Tibial nerve (tissue), 4 donors: ENCODE measurements at regions not wholly inside any gene's neighbourhood (a gene's known extent, or its start where the extent isn't known, plus 50 kb on each side); places are given as distances from the start of the nearest gene placed in this dataset.

Experiments
- DNase-seq, 2 donors: peaks; one replicate each; pipeline ENCODE4 v3.0.0-alpha.2; 2019; ENCODE audit warnings: low spot score in 2 of 2
- H3K27ac ChIP-seq, 4 donors: fragments of 200-600 bp; sonication (generic) in 3 of 4; one replicate each; pipeline ENCODE4 v1.5.1; 2017 to 2019; ENCODE audit warnings: mild to moderate bottlenecking in 1 of 4
- H3K27me3 ChIP-seq, 2 donors: fragments of 200-600 bp; sonication (generic) in 1 of 2; one replicate each; pipeline versions ENCODE4 v1.5.1 to v1.6.0; 2017 to 2019
- H3K36me3 ChIP-seq, 3 donors: fragments of 200-600 bp; sonication (generic); one replicate each; pipeline ENCODE4 v1.5.1; 2018 to 2019
- H3K4me1 ChIP-seq, 4 donors: fragments of 200-600 bp; sonication (generic) in 3 of 4; one replicate each; pipeline ENCODE4 v1.5.1; 2017 to 2019
- H3K4me3 ChIP-seq, 4 donors: fragments of 200-600 bp; sonication (generic) in 3 of 4; one replicate each; pipeline ENCODE4 v1.5.1; 2017 to 2019; ENCODE audit warnings: mild to moderate bottlenecking in 1 of 4, moderate library complexity in 1 of 4
- H3K9me3 ChIP-seq, 4 donors: fragments of 200-600 bp; sonication (generic) in 3 of 4; one replicate each; pipeline ENCODE4 v1.5.1; 2017 to 2019
- EP300 ChIP-seq, 2 donors: sonication (generic); formaldehyde crosslinking; IDR thresholded peaks; one replicate each; pipeline ENCODE4 v1.6.1; 2017; ENCODE audit warnings: antibody characterized with exemption in 2 of 2, mild to moderate bottlenecking in 1 of 2
- POLR2A ChIP-seq, 2 donors: fragments of 450-650 bp; IDR thresholded peaks; one replicate each; pipeline ENCODE4 v1.6.1; 2017; ENCODE audit warnings: antibody characterized with exemption in 2 of 2, mild to moderate bottlenecking in 2 of 2, moderate library complexity in 2 of 2
- WGBS, 2 donors: methylation state at CpG; one replicate each; pipeline ENCODE4 v1.1.5; 2018; 5-methylcytosine and 5-hydroxymethylcytosine counted together
- TF ChIP-seq, protein P1 (sequence below), 5 experiments: fragments of 200-600 bp in 3 of 5; fragments of 450-650 bp in 2 of 5; sonication (generic) in 3 of 5; IDR thresholded peaks; one replicate each; pipeline ENCODE4 v1.5.1; 2016 to 2019; ENCODE audit warnings: antibody characterized with exemption in 5 of 5, mild to moderate bottlenecking in 3 of 5, moderate library complexity in 2 of 5

DNA sequence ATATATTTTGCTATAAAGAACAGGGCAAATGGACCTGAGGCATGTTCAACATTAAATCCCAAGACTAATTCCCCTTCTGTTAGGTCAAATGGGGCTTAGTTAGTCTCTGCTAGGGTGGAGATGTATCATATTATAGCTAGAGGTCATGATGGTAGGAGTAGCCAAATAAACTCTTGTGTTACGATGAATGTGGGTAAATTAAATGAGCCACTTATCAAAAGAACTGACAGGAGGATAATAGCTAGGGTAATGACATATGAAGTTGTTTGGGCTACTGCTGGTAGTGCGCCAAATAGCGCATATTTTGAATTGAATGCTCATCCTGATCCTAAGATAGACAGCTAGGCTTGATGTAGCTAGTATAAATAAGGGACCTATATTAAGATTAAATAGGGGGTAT lies 445.0 kb downstream of the GXYLT1 start:
- DNase-seq: no peak
- H3K27ac ChIP-seq: no peak overlapping the region
- no peaks in the 10 kb centered on the region for H3K36me3 ChIP-seq
- no peaks in the 10 kb centered on the region for H3K27me3 ChIP-seq
- no peak for TF ChIP-seq POLR2A (IDR thresholded peaks at IDR 0.05)
- TF ChIP-seq, protein P1, sequence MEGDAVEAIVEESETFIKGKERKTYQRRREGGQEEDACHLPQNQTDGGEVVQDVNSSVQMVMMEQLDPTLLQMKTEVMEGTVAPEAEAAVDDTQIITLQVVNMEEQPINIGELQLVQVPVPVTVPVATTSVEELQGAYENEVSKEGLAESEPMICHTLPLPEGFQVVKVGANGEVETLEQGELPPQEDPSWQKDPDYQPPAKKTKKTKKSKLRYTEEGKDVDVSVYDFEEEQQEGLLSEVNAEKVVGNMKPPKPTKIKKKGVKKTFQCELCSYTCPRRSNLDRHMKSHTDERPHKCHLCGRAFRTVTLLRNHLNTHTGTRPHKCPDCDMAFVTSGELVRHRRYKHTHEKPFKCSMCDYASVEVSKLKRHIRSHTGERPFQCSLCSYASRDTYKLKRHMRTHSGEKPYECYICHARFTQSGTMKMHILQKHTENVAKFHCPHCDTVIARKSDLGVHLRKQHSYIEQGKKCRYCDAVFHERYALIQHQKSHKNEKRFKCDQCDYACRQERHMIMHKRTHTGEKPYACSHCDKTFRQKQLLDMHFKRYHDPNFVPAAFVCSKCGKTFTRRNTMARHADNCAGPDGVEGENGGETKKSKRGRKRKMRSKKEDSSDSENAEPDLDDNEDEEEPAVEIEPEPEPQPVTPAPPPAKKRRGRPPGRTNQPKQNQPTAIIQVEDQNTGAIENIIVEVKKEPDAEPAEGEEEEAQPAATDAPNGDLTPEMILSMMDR (IDR thresholded peaks at IDR 0.05): no peak
- TF ChIP-seq EP300 (IDR thresholded peaks at IDR 0.05): no peak
- no peaks in the 10 kb centered on the region for H3K9me3 ChIP-seq
- WGBS, 2 donors: 84 to 86% methylated on average over 3 of the region's 3 CpGs
- no peaks in the 10 kb centered on the region for H3K4me1 ChIP-seq
- no peak overlapping the region for H3K4me3 ChIP-seq

DNA sequence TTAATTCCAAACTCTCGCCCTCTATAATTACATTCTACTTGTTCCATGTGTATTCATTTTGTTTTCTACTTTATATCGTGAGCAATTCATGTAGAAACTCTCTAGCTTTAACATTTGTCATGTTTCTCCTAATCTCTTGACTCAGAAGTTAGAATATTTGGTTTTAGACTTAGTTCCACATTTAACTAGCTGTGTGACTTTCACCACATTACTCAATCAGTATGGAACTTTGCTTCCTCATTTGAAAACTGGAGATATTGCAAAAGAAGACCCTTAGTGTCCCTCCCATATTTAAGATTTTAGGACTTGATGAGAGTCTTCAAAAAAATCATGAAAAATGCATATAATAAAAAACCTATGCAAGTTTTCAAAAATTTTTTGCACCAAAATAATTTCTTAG lies 447.5 kb downstream of the GXYLT1 start:
- no peaks in the 10 kb centered on the region for H3K9me3 ChIP-seq
- H3K36me3 ChIP-seq: no peaks in the 10 kb centered on the region
- H3K27ac ChIP-seq: no peak overlapping the region
- TF ChIP-seq, protein P1 (IDR thresholded peaks at IDR 0.05): no peak
- TF ChIP-seq EP300 (IDR thresholded peaks at IDR 0.05) (no peak), POLR2A (IDR thresholded peaks at IDR 0.05) (no peak)
- no peak overlapping the region for H3K4me3 ChIP-seq
- WGBS, 2 donors: 78 to 81% methylated on average over 2 of the region's 2 CpGs
- no peak for DNase-seq
- H3K27me3 ChIP-seq: no peaks in the 10 kb centered on the region
- no peaks in the 10 kb centered on the region for H3K4me1 ChIP-seq

DNA sequence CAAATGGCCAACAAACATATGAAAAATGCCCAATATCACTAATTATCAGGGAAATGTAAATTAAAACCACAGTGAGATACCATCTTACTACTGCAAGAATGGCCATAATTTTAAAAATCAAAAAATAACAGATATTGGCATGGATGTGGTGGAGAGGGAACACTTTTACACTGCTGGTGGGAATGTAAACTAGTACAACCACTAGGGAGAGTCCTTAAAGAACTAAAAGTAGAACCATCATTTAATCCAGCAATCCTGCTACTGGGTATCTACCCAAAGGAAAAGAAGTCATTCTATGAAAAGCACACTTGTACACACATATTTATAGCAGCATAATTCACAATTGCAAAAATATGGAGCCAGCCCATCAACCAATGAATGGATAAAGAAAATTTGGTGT lies 459.7 kb downstream of the GXYLT1 start:
- no peaks in the 10 kb centered on the region for H3K9me3 ChIP-seq
- no peak overlapping the region for H3K4me3 ChIP-seq
- no peaks in the 10 kb centered on the region for H3K4me1 ChIP-seq
- no peaks in the 10 kb centered on the region for H3K36me3 ChIP-seq
- DNase-seq: peak in 1 of 2 donors; percentile 10
- TF ChIP-seq EP300 (IDR thresholded peaks at IDR 0.05): no peak
- TF ChIP-seq, protein P1 (IDR thresholded peaks at IDR 0.05): peak in 2 of 5 experiments; percentile 33 to 43
- H3K27me3 ChIP-seq: no peaks in the 10 kb centered on the region
- no peak overlapping the region for H3K27ac ChIP-seq

DNA sequence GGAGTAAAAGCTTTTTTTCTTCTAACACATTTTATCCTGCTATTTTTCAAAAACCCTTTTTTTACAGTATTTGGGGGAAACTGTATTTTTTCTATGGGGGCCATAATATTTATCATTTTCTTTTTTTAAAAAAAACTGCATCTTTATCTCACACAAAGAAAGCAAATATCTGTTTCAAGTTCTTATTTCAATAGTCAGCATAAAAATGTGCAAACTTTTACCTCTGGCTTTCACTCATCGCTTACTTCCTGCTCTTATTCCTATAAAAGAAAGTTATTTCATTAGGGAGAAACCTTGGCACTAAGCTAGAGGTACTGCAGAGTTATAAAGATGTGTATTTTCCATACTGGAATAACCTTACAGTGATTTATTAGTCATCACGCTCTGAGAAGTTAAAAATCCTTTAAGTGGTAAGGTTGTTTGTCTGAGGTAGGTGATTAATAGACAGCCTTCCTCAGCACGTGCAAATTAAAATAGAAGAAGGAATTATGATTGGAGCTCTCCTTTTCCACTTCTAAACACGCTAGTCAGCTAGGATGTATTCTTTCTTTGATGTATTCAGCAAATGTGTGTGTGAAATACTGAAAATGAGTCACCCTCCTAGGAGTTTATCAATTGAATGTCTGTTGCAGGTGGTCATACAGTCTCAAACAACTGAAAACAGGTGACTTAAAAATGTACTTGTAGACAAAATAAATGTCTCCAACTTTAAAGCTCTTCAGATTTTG lies 461.0 kb downstream of the GXYLT1 start:
- Histone ChIP-seq H3K4me3 (no peak overlapping the region), H3K36me3 (no peaks in the 10 kb centered on the region), H3K27me3 (no peaks in the 10 kb centered on the region), H3K27ac (no peak overlapping the region), H3K9me3 (no peaks in the 10 kb centered on the region), H3K4me1 (no peaks in the 10 kb centered on the region)
- DNase-seq: no peak
- TF ChIP-seq POLR2A (IDR thresholded peaks at IDR 0.05) (no peak), EP300 (IDR thresholded peaks at IDR 0.05) (no peak)
- TF ChIP-seq, protein P1 (IDR thresholded peaks at IDR 0.05): no peak
- 58 to 71% methylated on average over 4 of the region's 4 CpGs for WGBS, 2 donors

DNA sequence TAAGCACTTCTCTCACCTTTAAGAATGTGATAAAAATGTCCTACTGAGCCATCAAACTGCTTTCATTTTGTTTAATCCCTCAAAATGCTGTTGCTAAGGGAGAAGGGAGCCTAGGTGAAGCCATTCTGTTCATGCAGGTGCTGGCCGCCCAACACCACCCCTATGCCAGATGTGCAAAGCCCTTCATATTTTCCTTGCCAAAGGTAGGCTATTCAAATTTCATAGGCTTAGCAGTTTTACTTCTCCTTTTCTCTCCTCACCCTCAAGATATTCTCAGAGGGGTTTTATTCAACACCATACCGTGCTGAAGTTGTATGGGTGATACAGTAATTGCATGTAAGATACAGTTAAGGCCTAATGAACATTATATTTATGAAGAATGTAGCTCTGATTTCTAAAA lies 461.7 kb downstream of the GXYLT1 start:
- TF ChIP-seq, protein P1 (IDR thresholded peaks at IDR 0.05): no peak
- TF ChIP-seq POLR2A (IDR thresholded peaks at IDR 0.05): no peak
- TF ChIP-seq EP300 (IDR thresholded peaks at IDR 0.05): no peak
- Histone ChIP-seq H3K4me1 (no peaks in the 10 kb centered on the region), H3K27ac (no peak overlapping the region), H3K9me3 (no peaks in the 10 kb centered on the region), H3K4me3 (no peak overlapping the region), H3K36me3 (no peaks in the 10 kb centered on the region), H3K27me3 (no peaks in the 10 kb centered on the region)
- 87 to 88% methylated on average over 2 of the region's 2 CpGs for WGBS, 2 donors
- DNase-seq: no peak
